GM18519 (cell line): ENCODE measurements at regions not wholly inside any gene's neighbourhood (a gene's known extent, or its start where the extent isn't known, plus 50 kb on each side); places are given as distances from the start of the nearest gene placed in this dataset.

Source experiments
- ATAC-seq: cut with Tn5 transposase; IDR thresholded peaks from one replicate; pipeline ENCODE4 v1.9.1; 2021; ENCODE audit warnings: mild to moderate bottlenecking, moderate library complexity; ENCODE audit not compliant: unreplicated experiment, low FRiP score

- ATAC-seq: no peak
Observed at GRCh38 chr12:76226397-76226796, 121.8 kb downstream of the BBS10 start.

GRCh38 chr12:76223869-76224268, 124.3 kb downstream of the BBS10 start:
- ATAC-seq: no peak

GRCh38 chr12:76220980-76221379, 127.2 kb downstream of the BBS10 start:
- no peak for ATAC-seq

- ATAC-seq: no peak
Observed at GRCh38 chr12:76219806-76220205, 128.4 kb downstream of the BBS10 start.

GRCh38 chr12:76216585-76217472, 131.4 kb downstream of the BBS10 start:
- no peak for ATAC-seq

- ATAC-seq: no peak
Observed at GRCh38 chr12:76208129-76208528, 123.6 kb upstream of the NAP1L1 start.

- no peak for ATAC-seq
Observed at GRCh38 chr12:76206677-76207072, 122.2 kb upstream of the NAP1L1 start.

- no peak for ATAC-seq
Observed at GRCh38 chr12:76206039-76206676, 121.7 kb upstream of the NAP1L1 start.

- ATAC-seq: no peak
Observed at GRCh38 chr12:76202621-76203020, 118.1 kb upstream of the NAP1L1 start.

GRCh38 chr12:76201758-76202157, 117.3 kb upstream of the NAP1L1 start:
- no peak for ATAC-seq

GRCh38 chr12:76201316-76201715, 116.8 kb upstream of the NAP1L1 start:
- no peak for ATAC-seq

- no peak for ATAC-seq
Observed at GRCh38 chr12:76199808-76200207, 115.3 kb upstream of the NAP1L1 start.

- no peak for ATAC-seq
Observed at GRCh38 chr12:76198839-76199238, 114.4 kb upstream of the NAP1L1 start.

- no peak for ATAC-seq
Observed at GRCh38 chr12:76197283-76197682, 112.8 kb upstream of the NAP1L1 start.

GRCh38 chr12:76195920-76196319, 111.4 kb upstream of the NAP1L1 start:
- no peak for ATAC-seq

- ATAC-seq: no peak
Observed at GRCh38 chr12:76194724-76195123, 110.2 kb upstream of the NAP1L1 start.

GRCh38 chr12:76193961-76194360, 109.5 kb upstream of the NAP1L1 start:
- ATAC-seq: no peak

GRCh38 chr12:76192416-76192815, 107.9 kb upstream of the NAP1L1 start:
- no peak for ATAC-seq

- no peak for ATAC-seq
Observed at GRCh38 chr12:76190299-76190698, 105.8 kb upstream of the NAP1L1 start.

GRCh38 chr12:76189851-76190250, 105.4 kb upstream of the NAP1L1 start:
- ATAC-seq: no peak

- ATAC-seq: no peak
Observed at GRCh38 chr12:76187177-76187576, 102.7 kb upstream of the NAP1L1 start.
